ENCODE measurements at regions not wholly inside any gene's neighbourhood (a gene's known extent, or its start where the extent isn't known, plus 50 kb on each side); places are given as distances from the start of the nearest gene placed in this dataset.
"Not testable (repeated sequence)": the region's sequence is repeated elsewhere in the genome, so short reads cannot be mapped to it uniquely, and the experiment has no call there.

DNA sequence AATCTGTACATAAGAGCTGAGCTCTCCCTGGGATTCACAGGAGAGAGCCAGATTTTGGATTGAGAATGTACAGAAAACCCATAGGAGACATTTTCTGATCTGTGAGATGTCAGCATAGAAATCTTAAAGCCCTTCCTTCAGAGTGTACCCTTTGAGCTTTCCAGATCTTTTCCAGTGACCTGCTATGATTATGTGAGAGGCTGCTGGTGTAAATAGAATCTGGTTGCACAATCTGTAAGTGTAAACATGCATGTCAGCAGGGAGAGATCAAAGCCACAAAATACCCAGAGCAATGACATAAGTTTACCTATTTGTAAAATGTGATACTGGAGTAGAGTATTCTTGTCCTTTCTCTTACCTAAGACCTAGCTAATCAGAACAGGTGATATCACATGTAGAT, 471.9 kb downstream of the FOXD4L5 start:
- not testable (repeated sequence) for DNase-seq

- not testable (repeated sequence) for DNase-seq
Observed at GRCh38 chr9:64778667-64779066, 506.3 kb downstream of the FOXD4L5 start.

DNA sequence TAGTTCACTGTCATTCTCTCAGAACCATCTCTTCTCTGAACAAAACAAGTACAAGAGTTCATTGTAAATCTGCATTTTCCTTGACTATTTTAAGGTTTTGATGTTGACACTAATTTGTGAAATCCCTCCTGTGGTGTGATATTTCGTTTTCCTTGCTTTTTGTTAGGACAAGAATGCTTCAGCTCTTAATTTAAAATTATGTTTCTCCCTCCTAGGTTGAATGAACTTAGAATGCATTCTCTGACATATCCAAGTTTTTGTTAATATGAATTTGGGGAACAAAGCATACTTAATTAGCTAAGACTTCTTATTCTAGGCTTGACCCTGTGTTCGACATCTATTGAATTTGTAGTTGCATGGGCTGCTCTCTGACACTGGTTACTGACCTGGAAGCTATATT, 508.7 kb downstream of the FOXD4L5 start:
- not testable (repeated sequence) for DNase-seq

- peak; percentile 29 for DNase-seq
Observed at GRCh38 chr9:64774813-64775793, 509.9 kb downstream of the FOXD4L5 start.

DNA sequence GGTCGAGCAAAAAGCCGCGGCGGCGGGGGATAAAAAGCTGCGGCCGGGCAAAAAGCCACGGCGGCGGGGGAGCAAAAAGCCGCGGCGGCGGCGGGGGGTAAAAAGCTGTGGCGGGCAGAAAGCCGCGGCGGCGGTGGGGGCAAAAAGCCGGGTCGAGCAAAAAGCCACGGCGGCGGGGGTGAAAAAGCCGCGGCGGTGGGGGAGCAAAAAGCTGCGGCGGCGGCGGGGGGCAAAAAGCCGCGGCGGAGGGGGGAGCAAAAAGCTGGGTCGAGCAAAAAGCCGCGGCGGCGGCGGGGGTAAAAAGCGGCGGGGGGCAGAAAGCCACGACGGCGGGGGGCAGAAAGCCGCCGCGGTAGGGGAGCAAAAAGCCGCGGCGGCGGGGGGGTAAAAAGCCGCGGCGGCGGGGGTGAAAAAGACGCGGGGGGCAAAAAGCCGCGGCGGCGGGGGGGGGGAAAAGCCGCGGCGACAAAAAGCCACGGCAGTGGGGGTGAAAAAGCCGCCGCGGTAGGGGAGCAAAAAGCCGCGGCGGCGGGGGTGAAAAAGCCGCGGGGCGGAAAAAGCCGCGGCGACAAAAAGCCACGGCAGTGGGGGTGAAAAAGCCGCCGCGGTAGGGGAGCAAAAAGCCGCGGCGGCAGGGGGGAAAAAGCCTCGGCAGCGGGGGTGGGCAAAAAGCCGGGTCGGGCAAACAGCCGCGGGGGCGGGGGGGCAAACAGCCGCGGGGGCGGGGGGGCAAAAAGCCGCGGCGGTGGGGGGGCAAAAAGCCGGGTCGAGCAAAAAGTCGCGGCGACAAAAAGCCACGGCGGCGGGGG, 510.8 kb downstream of the FOXD4L5 start:
- DNase-seq = peak; percentile 14

GRCh38 chr9:64773491-64773931, 511.5 kb downstream of the FOXD4L5 start:
- peak; percentile 29 for DNase-seq

- DNase-seq = not testable (repeated sequence)
Observed at GRCh38 chr9:64772751-64773331, 512.2 kb downstream of the FOXD4L5 start.

GRCh38 chr9:64772123-64772736, 512.8 kb downstream of the FOXD4L5 start:
- peak; percentile 42 for DNase-seq
